ENCODE measurements at regions not wholly inside any gene's neighbourhood (a gene's known extent, or its start where the extent isn't known, plus 50 kb on each side); places are given as distances from the start of the nearest gene placed in this dataset.
"Not testable (repeated sequence)": the region's sequence is repeated elsewhere in the genome, so short reads cannot be mapped to it uniquely, and the experiment has no call there.

DNA sequence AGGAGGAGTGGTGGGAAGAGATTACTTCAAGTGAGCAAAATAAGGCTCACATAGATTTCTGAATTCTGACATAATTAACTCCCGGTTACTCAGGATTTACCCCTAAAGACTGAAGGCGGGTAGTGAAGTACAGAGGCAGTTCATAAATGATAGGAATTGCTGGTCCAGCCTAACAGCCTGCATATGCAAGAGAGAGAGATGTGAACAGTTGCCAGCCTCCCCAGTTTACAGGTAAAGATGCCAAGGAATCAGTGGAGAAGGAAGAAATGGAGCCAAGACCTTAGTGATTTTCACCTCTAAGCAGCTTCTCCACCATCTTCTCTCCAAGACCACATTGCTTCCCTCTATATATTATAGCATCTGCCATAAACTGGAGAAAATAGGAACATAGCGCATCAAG, 91.8 kb upstream of the THUMPD2 start:
- no peak for DNase-seq

DNA sequence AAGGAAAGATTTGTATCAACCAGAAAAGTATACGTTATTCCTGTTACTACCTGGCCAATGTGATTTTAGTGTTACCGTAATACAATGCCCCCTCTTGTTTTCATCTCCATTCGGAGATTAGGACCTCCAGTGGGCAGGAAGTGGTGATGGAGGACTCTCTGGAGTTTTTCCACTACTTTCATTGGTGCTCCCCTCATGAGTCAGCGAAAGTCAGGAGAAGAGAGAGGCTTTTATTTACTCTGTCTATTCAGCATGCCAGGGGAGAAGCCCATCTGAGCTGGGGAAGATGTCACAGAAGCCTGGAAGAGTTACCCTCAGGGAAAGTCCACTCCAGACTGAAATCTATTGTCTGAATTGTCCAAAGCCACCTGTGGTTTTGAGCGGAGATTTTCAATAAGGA, 88.2 kb upstream of the THUMPD2 start:
- no peak for DNase-seq

DNA sequence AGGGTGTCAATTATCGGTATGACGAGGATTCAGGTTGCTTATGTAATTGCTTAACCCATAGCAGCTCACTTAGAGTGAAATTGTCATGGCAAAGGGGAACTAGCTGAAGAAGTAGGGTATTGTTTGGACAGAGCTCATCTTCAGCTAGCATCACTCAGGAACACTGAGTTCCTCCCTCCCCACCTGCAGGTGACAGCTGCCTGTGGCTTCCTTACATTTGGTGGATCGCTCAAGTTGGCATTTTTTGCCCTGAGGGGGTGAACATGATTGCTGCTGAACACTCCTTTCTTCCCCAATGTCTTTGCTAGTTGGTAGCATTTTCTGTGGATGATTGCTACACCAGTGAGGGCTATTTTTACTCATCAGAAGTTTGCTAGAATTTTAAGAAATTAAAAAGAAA, 86.7 kb upstream of the THUMPD2 start:
- no peak for DNase-seq

DNA sequence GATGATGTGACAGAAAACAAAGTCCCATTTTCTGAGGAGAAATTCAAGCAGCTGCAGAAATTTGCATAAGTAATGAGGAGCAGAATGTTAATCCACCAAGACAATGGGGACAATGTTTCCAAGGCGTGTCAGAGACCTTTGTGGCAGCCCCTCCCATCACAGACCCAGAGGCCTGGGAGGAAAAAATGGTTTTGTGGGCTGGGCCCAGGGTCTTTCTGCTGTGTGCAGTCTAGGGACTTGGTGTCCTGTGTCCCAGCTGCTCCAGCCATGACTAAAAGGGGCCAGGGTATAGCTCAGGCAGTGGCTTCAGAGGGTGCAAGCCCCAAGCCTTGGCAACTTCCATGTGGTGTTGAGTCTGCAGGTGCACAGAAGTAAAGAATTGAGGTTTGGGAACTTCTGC, 84.6 kb upstream of the THUMPD2 start:
- DNase-seq: not testable (repeated sequence)

GRCh38 chr2:39860538-39860937, 81.5 kb upstream of the THUMPD2 start:
- DNase-seq: no peak

DNA sequence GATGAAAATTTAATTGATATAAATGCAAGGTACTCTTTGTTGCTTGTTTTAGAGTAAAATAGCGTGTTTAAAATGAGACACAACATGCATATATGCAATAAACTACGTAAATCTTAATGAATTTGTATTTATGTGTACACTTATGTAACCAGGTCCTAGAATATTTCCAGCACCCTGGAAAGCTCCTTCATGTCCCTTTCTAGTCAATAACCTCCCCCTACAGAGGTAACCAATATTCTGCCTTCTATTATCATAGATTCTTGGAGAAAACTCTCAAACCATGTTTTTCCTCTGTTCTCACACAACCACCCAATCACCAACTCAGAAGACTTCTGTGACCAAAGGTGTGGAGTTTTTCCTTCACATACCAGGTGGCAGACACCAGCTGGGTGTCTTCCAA, 79.6 kb upstream of the THUMPD2 start:
- no peak for DNase-seq

DNA sequence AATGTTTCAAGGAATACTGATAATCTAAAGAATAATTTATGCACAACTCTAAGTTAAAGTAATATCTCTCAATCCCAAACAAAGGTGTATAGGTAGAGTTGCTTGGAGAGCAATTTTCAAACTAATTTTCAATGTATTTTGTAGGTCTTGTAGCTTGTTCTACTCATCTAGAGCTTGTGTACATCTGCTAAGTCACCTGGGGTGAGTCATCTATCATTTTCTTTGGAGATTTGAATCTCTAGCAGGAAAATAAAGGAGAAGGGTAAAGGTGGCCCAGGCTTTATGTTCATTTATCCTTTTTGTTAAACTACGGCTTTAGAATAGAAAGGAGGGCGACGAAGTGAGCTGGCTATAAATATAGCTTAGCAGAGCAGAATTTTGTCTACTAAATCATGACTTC, 76.8 kb upstream of the THUMPD2 start:
- DNase-seq: no peak

DNA sequence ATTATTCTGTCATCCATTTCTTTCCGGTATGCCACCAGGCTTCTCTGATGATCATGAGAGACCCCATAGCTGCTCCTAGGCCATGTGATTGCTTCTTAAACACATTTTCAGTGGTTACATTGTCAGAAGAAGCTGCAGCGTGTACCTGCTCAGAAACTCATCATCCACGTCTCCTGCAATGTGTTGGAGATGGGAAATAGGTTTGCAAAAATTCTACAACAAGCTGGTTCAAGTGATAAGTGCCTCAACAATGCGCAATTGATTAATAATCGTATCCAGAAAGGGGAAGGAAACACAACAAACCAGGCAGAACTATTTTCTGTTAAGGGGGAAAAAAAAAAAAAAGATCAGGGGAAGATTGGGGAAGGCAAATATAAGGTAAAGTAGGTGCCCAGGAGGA, 75.7 kb upstream of the THUMPD2 start:
- no peak for DNase-seq

DNA sequence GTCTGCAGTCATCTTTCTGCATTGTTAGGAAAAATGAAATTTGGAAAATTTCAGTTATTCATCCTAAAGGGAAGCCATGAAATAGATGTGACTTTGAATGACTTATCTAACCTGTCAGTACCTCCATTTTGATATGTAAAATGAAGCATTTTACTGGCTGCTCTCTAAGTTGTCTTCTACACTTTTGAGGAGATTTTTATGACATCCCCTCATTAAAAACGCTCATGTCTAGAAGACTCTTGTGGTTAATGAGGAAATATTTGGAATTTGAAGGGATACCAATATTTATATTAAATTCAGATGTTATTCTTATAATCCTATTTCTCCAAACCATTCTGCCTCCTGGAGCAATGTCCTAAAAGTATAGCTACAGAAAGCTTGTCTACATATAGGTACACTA, 73.8 kb upstream of the THUMPD2 start:
- no peak for DNase-seq

DNA sequence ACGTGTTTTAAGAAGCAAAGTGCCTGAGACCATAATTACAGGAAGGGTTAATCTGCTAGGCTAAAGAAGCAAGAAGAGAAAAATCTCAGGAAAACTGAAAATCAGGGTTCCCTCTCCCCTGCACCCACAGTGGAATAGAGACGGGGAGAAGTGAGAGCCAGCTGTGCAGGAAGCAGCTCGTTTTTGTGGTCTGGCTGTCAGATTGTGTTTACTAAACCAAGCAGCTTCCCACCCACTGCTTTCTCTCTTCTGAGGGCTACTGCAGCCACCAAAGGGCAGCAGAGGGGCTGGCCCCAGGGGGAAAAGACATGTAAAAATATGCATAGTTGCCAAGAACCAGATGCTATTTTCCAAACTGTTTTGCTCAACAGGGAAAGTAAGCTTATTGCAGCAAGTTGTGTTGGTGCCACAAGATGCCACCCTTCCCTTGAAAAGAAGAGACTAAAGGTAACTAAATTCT, 72.6 kb upstream of the THUMPD2 start:
- DNase-seq: no peak

GRCh38 chr2:39851251-39851650, 72.2 kb upstream of the THUMPD2 start:
- no peak for DNase-seq

DNA sequence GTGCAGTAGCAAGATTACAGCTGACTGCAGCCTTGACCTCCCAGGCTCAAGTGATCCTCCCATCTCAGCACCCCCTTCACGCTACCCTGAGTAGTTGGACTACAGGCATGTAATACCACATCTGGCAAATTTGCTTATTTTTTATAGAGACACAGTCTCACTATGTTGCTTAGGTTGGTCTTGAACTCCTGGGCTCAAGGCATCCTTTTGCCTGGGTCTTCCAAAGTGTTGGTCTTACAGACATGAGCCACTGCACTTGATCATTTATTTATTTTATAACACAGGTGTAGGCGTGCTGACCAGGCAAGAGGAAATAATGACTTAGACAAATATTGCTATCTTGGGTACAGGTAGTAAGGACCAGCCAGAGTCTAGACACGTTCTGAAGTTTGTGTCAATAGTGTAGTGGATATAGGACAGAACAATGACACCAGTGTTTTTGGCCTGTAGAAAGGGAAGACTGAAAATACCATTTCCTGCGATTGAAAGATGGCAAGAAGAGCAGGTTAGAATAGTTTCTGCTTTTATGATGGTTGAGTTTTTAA, 71.0 kb upstream of the THUMPD2 start:
- DNase-seq: no peak

- DNase-seq: no peak
Measured at GRCh38 chr2:39849064-39849463, 70.0 kb upstream of the THUMPD2 start.

GRCh38 chr2:39845460-39846146, 66.5 kb upstream of the THUMPD2 start:
- DNase-seq: no peak

DNA sequence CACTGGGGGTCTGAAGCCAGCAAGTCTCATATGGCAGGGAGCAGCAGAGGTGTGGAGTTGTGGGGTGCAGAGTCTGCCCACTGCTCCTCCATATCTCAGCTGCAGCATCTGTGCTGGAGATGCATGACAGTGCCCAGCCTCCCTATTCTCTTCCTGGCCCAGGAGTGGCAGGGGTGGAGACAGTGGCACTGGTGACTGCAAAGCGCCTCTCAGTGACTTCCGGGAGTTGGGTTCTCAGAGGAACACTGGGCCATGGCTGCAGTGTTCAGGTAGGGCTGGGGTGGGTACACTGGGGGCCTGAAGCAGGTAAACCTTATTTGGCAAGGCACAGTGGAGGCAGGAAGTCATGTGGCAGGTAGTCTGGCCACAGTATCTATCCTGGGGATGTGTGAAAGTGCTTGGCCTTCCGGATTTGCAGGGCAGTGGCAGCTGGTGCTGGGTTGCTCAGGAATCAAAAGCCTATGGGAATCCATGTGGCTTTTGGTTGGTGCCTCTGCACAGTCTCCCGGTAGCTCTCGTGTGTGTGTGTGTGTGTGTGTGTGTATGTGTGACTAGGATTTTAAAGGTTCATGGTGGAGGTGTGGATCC, 60.3 kb upstream of the THUMPD2 start:
- DNase-seq: no peak

GRCh38 chr2:39838589-39838988, 59.5 kb upstream of the THUMPD2 start:
- no peak for DNase-seq

GRCh38 chr2:39837856-39838453, 58.9 kb upstream of the THUMPD2 start:
- DNase-seq: no peak

- no peak for DNase-seq
Measured at GRCh38 chr2:39836638-39837037, 57.6 kb upstream of the THUMPD2 start.

DNA sequence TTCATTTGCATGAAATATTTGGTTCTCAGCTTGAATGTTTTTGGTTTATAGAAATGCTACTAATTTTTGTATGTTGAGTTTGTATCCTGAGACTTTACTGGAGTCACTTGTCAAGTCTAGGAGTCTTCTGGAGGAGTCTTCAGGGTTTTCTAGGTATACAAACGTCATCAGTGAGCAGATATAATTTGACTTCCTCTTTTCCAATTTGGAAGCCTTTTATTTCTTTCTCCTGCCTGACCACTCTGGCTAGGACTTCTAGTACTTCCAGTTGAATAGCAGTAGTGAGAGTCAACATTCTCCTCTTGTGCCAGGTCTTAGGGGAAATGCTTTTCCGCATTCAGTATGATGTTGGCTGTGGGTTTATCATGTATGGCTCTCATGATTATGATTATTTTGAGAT, 55.4 kb upstream of the THUMPD2 start:
- no peak for DNase-seq

GRCh38 chr2:39830610-39831009, 51.6 kb upstream of the THUMPD2 start:
- DNase-seq: not testable (repeated sequence)

Data from NCI-H1105 (cell line).